ENCODE measurements at regions not wholly inside any gene's neighbourhood (a gene's known extent, or its start where the extent isn't known, plus 50 kb on each side); places are given as distances from the start of the nearest gene placed in this dataset.

DNA sequence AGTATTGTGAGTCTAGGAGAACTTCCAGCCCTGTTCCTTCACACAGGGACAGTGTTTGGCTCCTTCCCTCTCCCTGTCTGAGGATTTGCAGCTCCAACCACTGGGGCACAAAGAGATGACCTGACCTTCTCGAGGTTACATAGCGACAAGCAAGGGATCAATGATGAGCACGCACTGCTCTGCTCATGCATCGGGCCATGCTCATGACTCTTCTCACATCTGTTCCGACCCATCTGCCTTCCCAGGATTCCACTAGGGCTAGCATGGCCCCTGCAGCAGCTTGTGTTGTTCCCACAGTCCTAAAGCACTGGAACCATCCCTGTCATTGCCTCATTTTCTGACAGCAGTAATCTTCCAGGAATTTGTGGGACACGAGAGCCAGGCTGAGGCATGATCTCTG, 78.8 kb upstream of the ARHGAP28 start:
- DNase-seq (ENCODE audit: low read depth in 1 of 2, low spot score in 1 of 2) = no peak
- Histone ChIP-seq H3K4me3 (no peak overlapping the region), H3K27ac (no peak overlapping the region), H3K36me3 (no peaks in the 10 kb centered on the region), H3K27me3 (no peaks in the 10 kb centered on the region), H3K9me3 (ENCODE audit: low read depth) (no peaks in the 10 kb centered on the region), H3K4me1 (ENCODE audit: low read depth) (peaks cover 26% of the 10 kb centered on the region)
- TF ChIP-seq, protein P1, sequence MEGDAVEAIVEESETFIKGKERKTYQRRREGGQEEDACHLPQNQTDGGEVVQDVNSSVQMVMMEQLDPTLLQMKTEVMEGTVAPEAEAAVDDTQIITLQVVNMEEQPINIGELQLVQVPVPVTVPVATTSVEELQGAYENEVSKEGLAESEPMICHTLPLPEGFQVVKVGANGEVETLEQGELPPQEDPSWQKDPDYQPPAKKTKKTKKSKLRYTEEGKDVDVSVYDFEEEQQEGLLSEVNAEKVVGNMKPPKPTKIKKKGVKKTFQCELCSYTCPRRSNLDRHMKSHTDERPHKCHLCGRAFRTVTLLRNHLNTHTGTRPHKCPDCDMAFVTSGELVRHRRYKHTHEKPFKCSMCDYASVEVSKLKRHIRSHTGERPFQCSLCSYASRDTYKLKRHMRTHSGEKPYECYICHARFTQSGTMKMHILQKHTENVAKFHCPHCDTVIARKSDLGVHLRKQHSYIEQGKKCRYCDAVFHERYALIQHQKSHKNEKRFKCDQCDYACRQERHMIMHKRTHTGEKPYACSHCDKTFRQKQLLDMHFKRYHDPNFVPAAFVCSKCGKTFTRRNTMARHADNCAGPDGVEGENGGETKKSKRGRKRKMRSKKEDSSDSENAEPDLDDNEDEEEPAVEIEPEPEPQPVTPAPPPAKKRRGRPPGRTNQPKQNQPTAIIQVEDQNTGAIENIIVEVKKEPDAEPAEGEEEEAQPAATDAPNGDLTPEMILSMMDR (IDR thresholded peaks at IDR 0.05; ENCODE audit: low read depth, low read length) = no peak

DNA sequence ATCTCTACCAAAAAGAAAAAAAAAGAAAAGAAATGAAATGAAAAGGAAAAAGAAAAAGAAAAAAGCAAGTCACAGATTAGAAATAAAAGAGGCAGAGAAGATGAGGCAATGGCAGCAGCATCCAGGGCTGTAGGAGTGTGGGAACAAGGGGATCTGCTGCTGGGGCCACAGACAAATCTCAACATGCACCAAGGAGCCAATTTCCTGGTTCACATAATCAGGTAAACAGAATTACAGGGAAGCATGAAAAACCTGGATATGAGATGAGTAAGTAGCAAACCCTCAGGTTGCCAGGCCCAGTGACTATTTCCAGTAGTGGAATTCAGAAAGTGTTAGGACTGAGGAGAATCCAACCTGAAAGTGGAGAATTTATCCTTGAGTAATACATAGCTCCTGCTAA, 77.4 kb upstream of the ARHGAP28 start:
- H3K9me3 ChIP-seq (ENCODE audit: low read depth) = no peaks in the 10 kb centered on the region
- TF ChIP-seq, protein P1 (IDR thresholded peaks at IDR 0.05; ENCODE audit: low read depth, low read length) = no peak
- H3K4me1 ChIP-seq (ENCODE audit: low read depth) = peaks cover 14% of the 10 kb centered on the region
- no peak overlapping the region for H3K4me3 ChIP-seq
- no peak for DNase-seq (ENCODE audit: low read depth in 1 of 2, low spot score in 1 of 2)
- H3K27ac ChIP-seq = no peak overlapping the region
- H3K36me3 ChIP-seq = no peaks in the 10 kb centered on the region
- H3K27me3 ChIP-seq = no peaks in the 10 kb centered on the region

DNA sequence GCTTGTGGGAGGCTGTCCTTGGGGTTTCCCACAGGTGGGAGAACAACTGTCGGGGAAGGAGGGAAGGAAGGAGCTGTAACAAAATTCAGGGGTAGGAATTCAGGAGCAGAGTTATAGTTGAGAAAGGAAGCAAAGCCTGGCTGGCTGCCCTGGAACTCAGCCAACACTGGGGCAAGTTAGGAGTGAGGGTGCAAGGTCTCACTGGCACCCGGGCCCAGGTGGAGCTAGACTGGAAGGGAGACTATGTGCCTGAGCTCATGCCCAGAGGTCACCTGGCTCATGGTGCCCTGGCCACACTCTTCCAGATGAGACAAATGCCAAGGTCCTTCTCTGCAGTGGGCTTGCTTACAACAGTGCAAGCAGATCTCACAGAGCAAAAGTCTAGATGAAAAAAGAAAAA, 75.6 kb upstream of the ARHGAP28 start:
- no peaks in the 10 kb centered on the region for H3K36me3 ChIP-seq
- H3K27ac ChIP-seq = no peak overlapping the region
- no peak overlapping the region for H3K4me3 ChIP-seq
- H3K9me3 ChIP-seq (ENCODE audit: low read depth) = no peaks in the 10 kb centered on the region
- peaks cover 10% of the 10 kb centered on the region for H3K4me1 ChIP-seq (ENCODE audit: low read depth)
- no peaks in the 10 kb centered on the region for H3K27me3 ChIP-seq
- no peak for DNase-seq (ENCODE audit: low read depth in 1 of 2, low spot score in 1 of 2)
- TF ChIP-seq, protein P1 (IDR thresholded peaks at IDR 0.05; ENCODE audit: low read depth, low read length) = no peak

DNA sequence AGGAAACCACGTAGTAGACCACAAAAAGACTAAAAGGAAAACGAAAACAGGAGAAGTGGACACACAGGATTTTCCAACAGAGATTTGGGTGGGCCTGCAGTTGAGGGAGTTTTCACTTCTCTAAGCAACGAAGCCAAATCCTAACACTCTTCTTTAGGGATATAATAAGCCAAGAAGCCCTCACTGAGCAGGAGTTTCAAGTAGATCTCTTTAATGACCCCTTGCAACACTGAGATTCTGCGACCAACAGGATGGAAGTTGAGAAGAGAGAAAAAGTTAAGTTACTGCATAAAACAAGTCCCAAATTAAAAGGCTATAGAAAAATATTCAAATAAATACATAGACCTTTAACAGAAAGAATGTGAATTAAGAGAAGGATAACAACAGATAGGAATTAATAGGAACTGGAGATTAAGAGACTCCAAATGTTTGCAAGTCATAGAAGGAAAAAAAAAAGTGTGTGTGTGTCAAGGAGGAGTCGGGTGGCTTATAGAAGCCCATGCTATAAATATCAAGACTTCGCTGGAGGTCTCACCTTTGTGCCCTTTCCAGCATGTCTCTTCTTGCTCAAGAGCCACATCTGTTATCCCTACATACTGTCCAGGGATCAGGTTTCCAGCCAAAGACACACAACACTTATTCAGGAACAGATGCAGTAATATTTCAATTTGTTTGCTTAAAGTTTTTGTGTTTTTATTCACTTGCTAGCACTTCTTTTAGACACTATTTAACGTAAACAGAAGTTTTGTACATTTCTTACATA, 69.4 kb upstream of the ARHGAP28 start:
- Histone ChIP-seq H3K36me3 (no peaks in the 10 kb centered on the region), H3K4me3 (no peak overlapping the region), H3K9me3 (ENCODE audit: low read depth) (no peaks in the 10 kb centered on the region), H3K4me1 (ENCODE audit: low read depth) (peaks cover 24% of the 10 kb centered on the region), H3K27ac (peak overlapping the region; percentile 77), H3K27me3 (no peaks in the 10 kb centered on the region)
- DNase-seq (ENCODE audit: low read depth in 1 of 2, low spot score in 1 of 2) = peak in 1 of 2 donors; percentile 46
- TF ChIP-seq, protein P1 (IDR thresholded peaks at IDR 0.05; ENCODE audit: low read depth, low read length) = no peak

DNA sequence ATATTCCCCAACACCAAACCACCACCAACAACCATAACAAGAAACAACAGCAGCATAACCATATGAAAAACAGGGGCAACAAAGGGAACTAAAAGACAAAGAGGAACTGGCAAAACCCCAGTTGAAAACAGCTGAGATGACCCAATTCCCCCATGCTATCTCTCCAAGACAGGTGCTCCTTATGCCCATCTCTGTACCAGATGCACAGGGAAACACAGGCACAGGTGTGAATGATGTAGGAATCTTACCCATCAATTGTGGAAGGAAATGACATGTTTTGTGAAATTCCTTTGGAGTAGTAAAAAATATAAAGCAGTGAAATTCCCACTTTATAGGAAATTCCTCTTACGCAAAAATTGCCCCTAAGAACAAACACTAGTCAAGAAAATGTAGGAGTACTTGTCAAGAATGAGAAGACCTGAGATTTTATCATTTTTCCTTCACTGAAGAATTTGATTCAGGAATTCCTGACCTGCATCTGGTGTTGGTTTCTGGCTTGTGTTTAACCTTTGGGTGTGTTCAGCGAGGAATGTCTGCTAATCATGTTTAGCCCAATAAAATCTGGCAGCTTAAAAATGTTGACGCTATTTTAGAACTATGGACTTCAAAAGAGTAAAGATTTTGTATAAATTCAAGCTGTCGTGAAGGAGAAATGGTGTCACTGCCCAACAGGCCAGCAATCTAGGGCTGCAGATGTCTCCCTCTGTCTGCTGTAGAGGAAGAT, 67.7 kb upstream of the ARHGAP28 start:
- H3K27me3 ChIP-seq = no peaks in the 10 kb centered on the region
- no peaks in the 10 kb centered on the region for H3K36me3 ChIP-seq
- no peak overlapping the region for H3K27ac ChIP-seq
- no peaks in the 10 kb centered on the region for H3K9me3 ChIP-seq (ENCODE audit: low read depth)
- DNase-seq (ENCODE audit: low read depth in 1 of 2, low spot score in 1 of 2) = peak; percentile 4 to 12
- H3K4me3 ChIP-seq = no peak overlapping the region
- TF ChIP-seq, protein P1 (IDR thresholded peaks at IDR 0.05; ENCODE audit: low read depth, low read length) = no peak
- H3K4me1 ChIP-seq (ENCODE audit: low read depth) = peaks cover 31% of the 10 kb centered on the region
